Activated CD4-positive, alpha-beta memory T cell treated with anti-CD3 and anti-CD28 coated beads for 36 hours (primary cell): ENCODE measurements at regions not wholly inside any gene's neighbourhood (a gene's known extent, or its start where the extent isn't known, plus 50 kb on each side); places are given as distances from the start of the nearest gene placed in this dataset.
"Not testable (repeated sequence)": the region's sequence is repeated elsewhere in the genome, so short reads cannot be mapped to it uniquely, and the experiment has no call there.

Experiments
- CTCF ChIA-PET: fragments of 350-600 bp; sonication (Branson Sonifier 250); formaldehyde crosslinking; loops from one replicate; lab custom pipeline; 2021; ENCODE audit warnings: antibody characterized with exemption, inconsistent platforms; lab: Charles Lee
- POLR2A ChIA-PET: fragments of 350-600 bp; sonication (Branson Sonifier 250); formaldehyde crosslinking; loops from one replicate; lab custom pipeline; 2021; ENCODE audit warnings: antibody characterized with exemption; lab: Charles Lee
- DNase-seq: peaks from one replicate; pipeline ENCODE4 v3.0.0-alpha.2; 2020
- H3K27ac Mint-ChIP-seq: one replicate; pipeline ENCODE4 v1.8.0; 2021; ENCODE audit warnings: mixed read lengths
- H3K27me3 Mint-ChIP-seq: one replicate; pipeline ENCODE4 v1.8.0; 2021; ENCODE audit warnings: mixed read lengths
- H3K36me3 Mint-ChIP-seq: one replicate; pipeline ENCODE4 v1.8.0; 2021; ENCODE audit warnings: mixed read lengths
- H3K4me1 Mint-ChIP-seq: one replicate; pipeline ENCODE4 v1.8.0; 2021; ENCODE audit warnings: low read depth, mixed read lengths
- H3K4me3 Mint-ChIP-seq: one replicate; pipeline ENCODE4 v1.8.0; 2021; ENCODE audit warnings: mild to moderate bottlenecking, mixed read lengths
- H3K9me3 Mint-ChIP-seq: one replicate; pipeline ENCODE4 v1.8.0; 2021; ENCODE audit warnings: mixed read lengths
- intact Hi-C: fragments of 100-400 bp; cut with micrococcal nuclease; formaldehyde crosslinking; loops from one replicate; pipeline ENCODE4 v1.15.1; 2023

- DNase-seq = no peak
- intact Hi-C loops = no loop called here
- Mint-ChIP-seq H3K4me3 (no peak overlapping the region), H3K27me3 (peaks cover 3% of the 10 kb centered on the region), H3K36me3 (no peaks in the 10 kb centered on the region), H3K4me1 (no peaks in the 10 kb centered on the region), H3K27ac (no peak overlapping the region), H3K9me3 (no peaks in the 10 kb centered on the region)
- ChIA-PET CTCF (no interaction called here), POLR2A (no interaction called here)
Measured at GRCh38 chr19:34057155-34057554, 115.1 kb upstream of the LSM14A start.

- POLR2A ChIA-PET = no interaction called here
- H3K9me3 Mint-ChIP-seq = no peaks in the 10 kb centered on the region
Measured at GRCh38 chr19:34066007-34066643, 106.2 kb upstream of the LSM14A start.

GRCh38 chr19:34067861-34068271 is 104.4 kb upstream of the LSM14A start:
- CTCF ChIA-PET = no interaction called here
- Mint-ChIP-seq H3K4me1 (no peaks in the 10 kb centered on the region), H3K36me3 (no peaks in the 10 kb centered on the region), H3K27ac (no peak overlapping the region), H3K4me3 (no peak overlapping the region), H3K27me3 (peaks cover 23% of the 10 kb centered on the region), H3K9me3 (no peaks in the 10 kb centered on the region)
- DNase-seq = no peak
- intact Hi-C loops = no loop called here
- POLR2A ChIA-PET = no interaction called here

More at GRCh38 chr19:34066007-34066643, 106.2 kb upstream of the LSM14A start:
- no peak for DNase-seq
- Mint-ChIP-seq H3K36me3 (no peaks in the 10 kb centered on the region), H3K27me3 (peaks cover 17% of the 10 kb centered on the region), H3K4me1 (no peaks in the 10 kb centered on the region), H3K4me3 (no peak overlapping the region), H3K27ac (no peak overlapping the region)
- CTCF ChIA-PET = interaction anchor here (1.0 to 1.4 kb wide), 3 partner anchors 24 to 288 kb away, joined by 3 to 4 read pairs (median 4); no protein-coding TSS in a partner anchor
- intact Hi-C loops = no loop called here

GRCh38 chr19:34075661-34076091 is 96.6 kb upstream of the LSM14A start:
- no peak overlapping the region for H3K4me3 Mint-ChIP-seq
- no peak overlapping the region for H3K27ac Mint-ChIP-seq
- peaks cover 8% of the 10 kb centered on the region for H3K27me3 Mint-ChIP-seq
- no peak for DNase-seq
- no peaks in the 10 kb centered on the region for H3K9me3 Mint-ChIP-seq
- ChIA-PET POLR2A (no interaction called here), CTCF (interaction anchor here (0.6 kb wide), 1 partner anchor 31 kb away, joined by 5 read pairs; no protein-coding TSS in a partner anchor)
- intact Hi-C loops = no loop called here
- H3K36me3 Mint-ChIP-seq = no peaks in the 10 kb centered on the region
- H3K4me1 Mint-ChIP-seq = no peaks in the 10 kb centered on the region

GRCh38 chr19:34082289-34083077 is 89.8 kb upstream of the LSM14A start:
- no peak overlapping the region for H3K4me3 Mint-ChIP-seq
- intact Hi-C loops = no loop called here

GRCh38 chr19:34084396-34085145 is 87.7 kb upstream of the LSM14A start:
- H3K4me3 Mint-ChIP-seq = no peak overlapping the region
- no peak for DNase-seq
- no peak overlapping the region for H3K27ac Mint-ChIP-seq
- intact Hi-C loops = no loop called here
- ChIA-PET POLR2A (no interaction called here), CTCF (interaction anchor here (0.7 to 0.8 kb wide), 2 partner anchors 13 to 43 kb away, joined by 3 read pairs; no protein-coding TSS in a partner anchor)
- no peaks in the 10 kb centered on the region for H3K36me3 Mint-ChIP-seq
- H3K27me3 Mint-ChIP-seq = peaks cover 19% of the 10 kb centered on the region
- no peaks in the 10 kb centered on the region for H3K4me1 Mint-ChIP-seq
- H3K9me3 Mint-ChIP-seq = peaks cover 5% of the 10 kb centered on the region

More at GRCh38 chr19:34082289-34083077, 89.8 kb upstream of the LSM14A start:
- DNase-seq = no peak
- Mint-ChIP-seq H3K36me3 (no peaks in the 10 kb centered on the region), H3K27me3 (peaks cover 14% of the 10 kb centered on the region), H3K9me3 (peaks cover 5% of the 10 kb centered on the region), H3K4me1 (no peaks in the 10 kb centered on the region), H3K27ac (no peak overlapping the region)
- POLR2A ChIA-PET = no interaction called here
- CTCF ChIA-PET = interaction anchor here (0.9 to 1.5 kb wide), 3 partner anchors 14 to 311 kb away, joined by 3 to 6 read pairs (median 4); no protein-coding TSS in a partner anchor

GRCh38 chr19:34085336-34085735 is 87.0 kb upstream of the LSM14A start:
- Mint-ChIP-seq H3K4me3 (no peak overlapping the region), H3K27ac (no peak overlapping the region), H3K4me1 (no peaks in the 10 kb centered on the region), H3K27me3 (peaks cover 21% of the 10 kb centered on the region), H3K36me3 (no peaks in the 10 kb centered on the region), H3K9me3 (peaks cover 5% of the 10 kb centered on the region)
- CTCF ChIA-PET = interaction anchor here (0.7 to 1.8 kb wide), 2 partner anchors 44 to 307 kb away, joined by 3 to 5 read pairs; no protein-coding TSS in a partner anchor
- intact Hi-C loops = no loop called here
- POLR2A ChIA-PET = no interaction called here
- DNase-seq = no peak

- H3K36me3 Mint-ChIP-seq = no peaks in the 10 kb centered on the region
- peaks cover 15% of the 10 kb centered on the region for H3K27me3 Mint-ChIP-seq
- H3K27ac Mint-ChIP-seq = no peak overlapping the region
- POLR2A ChIA-PET = no interaction called here
- no peaks in the 10 kb centered on the region for H3K4me1 Mint-ChIP-seq
- intact Hi-C loops = no loop called here
- CTCF ChIA-PET = interaction anchor here (1.6 to 2.3 kb wide), 2 partner anchors 9 to 310 kb away, joined by 7 to 8 read pairs; no protein-coding TSS in a partner anchor
- H3K9me3 Mint-ChIP-seq = peaks cover 5% of the 10 kb centered on the region
- DNase-seq = no peak
- H3K4me3 Mint-ChIP-seq = no peak overlapping the region
Measured at GRCh38 chr19:34088292-34088691, 84.0 kb upstream of the LSM14A start.

GRCh38 chr19:34089566-34089965 is 82.7 kb upstream of the LSM14A start:
- no peak for DNase-seq
- H3K4me1 Mint-ChIP-seq = no peaks in the 10 kb centered on the region
- H3K9me3 Mint-ChIP-seq = peaks cover 5% of the 10 kb centered on the region
- H3K4me3 Mint-ChIP-seq = no peak overlapping the region
- H3K27ac Mint-ChIP-seq = no peak overlapping the region
- H3K27me3 Mint-ChIP-seq = peaks cover 15% of the 10 kb centered on the region
- ChIA-PET CTCF (interaction anchor here (0.6 to 2.4 kb wide), 3 partner anchors 20 to 312 kb away, joined by 3 to 7 read pairs (median 5); no protein-coding TSS in a partner anchor), POLR2A (no interaction called here)
- no peaks in the 10 kb centered on the region for H3K36me3 Mint-ChIP-seq
- intact Hi-C loops = no loop called here

GRCh38 chr19:34094960-34095359 is 77.3 kb upstream of the LSM14A start:
- Mint-ChIP-seq H3K4me3 (no peak overlapping the region), H3K27me3 (peaks cover 10% of the 10 kb centered on the region), H3K4me1 (peaks cover 2% of the 10 kb centered on the region), H3K27ac (no peak overlapping the region), H3K9me3 (no peaks in the 10 kb centered on the region), H3K36me3 (no peaks in the 10 kb centered on the region)
- no peak for DNase-seq
- intact Hi-C loops = no loop called here
- ChIA-PET POLR2A (no interaction called here), CTCF (interaction anchor here (0.6 to 5.2 kb wide), 5 partner anchors 50 to 470 kb away, joined by 4 to 106 read pairs (median 10); no protein-coding TSS in a partner anchor)

GRCh38 chr19:34095411-34095810 is 76.9 kb upstream of the LSM14A start:
- H3K27me3 Mint-ChIP-seq, POLR2A ChIA-PET, H3K36me3 Mint-ChIP-seq, H3K9me3 Mint-ChIP-seq, DNase-seq, intact Hi-C loops, H3K4me3 Mint-ChIP-seq, H3K4me1 Mint-ChIP-seq, H3K27ac Mint-ChIP-seq: not testable (repeated sequence)
- CTCF ChIA-PET = interaction anchor here (0.7 to 5.2 kb wide), 10 partner anchors 11 to 317 kb away, joined by 4 to 106 read pairs (median 8); no protein-coding TSS in a partner anchor
